Activated B cell treated with CpG ODN at 0.5 μM for 24 hours (primary cell): ENCODE measurements at regions not wholly inside any gene's neighbourhood (a gene's known extent, or its start where the extent isn't known, plus 50 kb on each side); places are given as distances from the start of the nearest gene placed in this dataset.

Experiments used
- ATAC-seq: fragments of 200-7000 bp; cut with Tn5 transposase; one replicate; pipeline ENCODE4 v1.10.0; 2021; ENCODE audit warnings: low read depth, mild to moderate bottlenecking, moderate library complexity
- CTCF ChIA-PET: fragments of 350-600 bp; sonication (Branson Sonifier 250); formaldehyde crosslinking; loops from one replicate; lab custom pipeline; 2021; ENCODE audit warnings: antibody characterized with exemption; lab: Charles Lee
- POLR2A ChIA-PET: fragments of 350-600 bp; sonication (Branson Sonifier 250); formaldehyde crosslinking; loops from one replicate; lab custom pipeline; 2021; ENCODE audit warnings: antibody characterized with exemption; lab: Charles Lee
- DNase-seq: peaks from one replicate; pipeline ENCODE4 v3.0.0; 2022
- H3K27ac Mint-ChIP-seq: one replicate; pipeline ENCODE4 v1.8.0; 2020; ENCODE audit warnings: mixed read lengths
- H3K27me3 Mint-ChIP-seq: one replicate; pipeline ENCODE4 v1.8.0; 2021; ENCODE audit warnings: mixed read lengths
- H3K36me3 Mint-ChIP-seq: one replicate; pipeline ENCODE4 v1.8.0; 2021; ENCODE audit warnings: low read depth, mixed read lengths
- H3K4me1 Mint-ChIP-seq: one replicate; pipeline ENCODE4 v1.8.0; 2021; ENCODE audit warnings: mixed read lengths
- H3K4me3 Mint-ChIP-seq: one replicate; pipeline ENCODE4 v1.8.0; 2020; ENCODE audit warnings: mild to moderate bottlenecking, mixed read lengths
- H3K9me3 Mint-ChIP-seq: one replicate; pipeline ENCODE4 v1.8.0; 2020; ENCODE audit warnings: mixed read lengths
- CTCF ChIP-seq: fragments of 200-600 bp; IDR thresholded peaks from one replicate; pipeline ENCODE4 v1.8.0; 2022; ENCODE audit warnings: antibody characterized with exemption, mild to moderate bottlenecking
- intact Hi-C: fragments of 100-400 bp; cut with micrococcal nuclease; formaldehyde crosslinking; loops from one replicate; pipeline ENCODE4 v1.15.1; 2024

GRCh38 chr1:34474566-34474965 lies 280.3 kb upstream of the GJB5 start:
- no peak for TF ChIP-seq CTCF
- ChIA-PET POLR2A (interaction anchor here (0.5 kb wide), 1 partner anchor 10 kb away, joined by 3 read pairs; no protein-coding TSS in a partner anchor), CTCF (interaction anchor here (2.1 kb wide), 1 partner anchor 14 kb away, joined by 6 read pairs; no protein-coding TSS in a partner anchor)
- intact Hi-C loops = no loop called here
- H3K36me3 Mint-ChIP-seq = no peaks in the 10 kb centered on the region
- no peak for ATAC-seq
- no peaks in the 10 kb centered on the region for H3K9me3 Mint-ChIP-seq
- DNase-seq = no peak
- no peaks in the 10 kb centered on the region for H3K4me1 Mint-ChIP-seq
- H3K27me3 Mint-ChIP-seq = peaks cover 26% of the 10 kb centered on the region
- H3K27ac Mint-ChIP-seq = no peak overlapping the region
- H3K4me3 Mint-ChIP-seq = no peak overlapping the region

GRCh38 chr1:34476371-34476770 lies 278.5 kb upstream of the GJB5 start:
- no peak overlapping the region for H3K4me3 Mint-ChIP-seq
- no peaks in the 10 kb centered on the region for H3K36me3 Mint-ChIP-seq
- no peaks in the 10 kb centered on the region for H3K9me3 Mint-ChIP-seq
- DNase-seq (no peak), ATAC-seq (no peak)
- no peak for TF ChIP-seq CTCF
- no peaks in the 10 kb centered on the region for H3K4me1 Mint-ChIP-seq
- POLR2A ChIA-PET = no interaction called here
- H3K27me3 Mint-ChIP-seq = peaks cover 31% of the 10 kb centered on the region
- CTCF ChIA-PET = interaction anchor here (2.1 kb wide), 1 partner anchor 16 kb away, joined by 6 read pairs; no protein-coding TSS in a partner anchor
- intact Hi-C loops = no loop called here
- no peak overlapping the region for H3K27ac Mint-ChIP-seq

- no peak overlapping the region for H3K27ac Mint-ChIP-seq
- H3K36me3 Mint-ChIP-seq = no peaks in the 10 kb centered on the region
- intact Hi-C loops = no loop called here
- H3K27me3 Mint-ChIP-seq = peaks cover 26% of the 10 kb centered on the region
- H3K9me3 Mint-ChIP-seq = no peaks in the 10 kb centered on the region
- CTCF ChIA-PET = no interaction called here
- POLR2A ChIA-PET = no interaction called here
- no peak for DNase-seq
- no peak for TF ChIP-seq CTCF
- ATAC-seq = no peak
- H3K4me1 Mint-ChIP-seq = no peaks in the 10 kb centered on the region
- H3K4me3 Mint-ChIP-seq = no peak overlapping the region
These were observed 277.2 kb upstream of the GJB5 start for GRCh38 chr1:34477632-34478141.

GRCh38 chr1:34478515-34479076 lies 276.3 kb upstream of the GJB5 start:
- POLR2A ChIA-PET = interaction anchor here (0.9 kb wide), 1 partner anchor 11 kb away, joined by 3 read pairs; no protein-coding TSS in a partner anchor
- Mint-ChIP-seq H3K4me3 (no peak overlapping the region), H3K9me3 (no peaks in the 10 kb centered on the region), H3K27ac (no peak overlapping the region), H3K4me1 (no peaks in the 10 kb centered on the region), H3K36me3 (no peaks in the 10 kb centered on the region), H3K27me3 (peaks cover 20% of the 10 kb centered on the region)
- no peak for TF ChIP-seq CTCF
- CTCF ChIA-PET = no interaction called here
- ATAC-seq (no peak), DNase-seq (no peak)
- intact Hi-C loops = no loop called here

GRCh38 chr1:34479731-34480130 lies 275.1 kb upstream of the GJB5 start:
- DNase-seq = no peak
- Mint-ChIP-seq H3K27ac (no peak overlapping the region), H3K4me1 (no peaks in the 10 kb centered on the region), H3K9me3 (no peaks in the 10 kb centered on the region), H3K27me3 (peaks cover 20% of the 10 kb centered on the region), H3K36me3 (no peaks in the 10 kb centered on the region), H3K4me3 (no peak overlapping the region)
- ATAC-seq = no peak
- CTCF ChIA-PET = no interaction called here
- TF ChIP-seq CTCF = no peak
- intact Hi-C loops = no loop called here
- POLR2A ChIA-PET = no interaction called here
